Loucy (cell line): ENCODE measurements at regions not wholly inside any gene's neighbourhood (a gene's known extent, or its start where the extent isn't known, plus 50 kb on each side); places are given as distances from the start of the nearest gene placed in this dataset.

Experiments
- CTCF ChIP-seq: fragments of 200-600 bp; sonication (generic); conservative IDR thresholded peaks from 2 replicates; pipeline ENCODE4 v1.5.1; 2014; ENCODE audit warnings: mild to moderate bottlenecking, antibody characterized with exemption, low read length
- EZH2phosphoT487 ChIP-seq: fragments of 200-600 bp; IDR thresholded peaks from 2 replicates; pipeline ENCODE4 v1.6.1; 2018; ENCODE audit warnings: antibody characterized with exemption, mild to moderate bottlenecking, moderate library complexity, borderline replicate concordance

- TF ChIP-seq CTCF (no peak), EZH2phosphoT487 (no peak)
These were observed 531.8 kb upstream of the EYS start for GRCh38 chr6:66238851-66239250.
